HCT116 (cell line): ENCODE measurements at regions not wholly inside any gene's neighbourhood (a gene's known extent, or its start where the extent isn't known, plus 50 kb on each side); places are given as distances from the start of the nearest gene placed in this dataset.

Experiments used
- ATAC-seq: fragments of 200-7000 bp; cut with Tn5 transposase; 2 replicates; pipeline ENCODE4 v1.9.1; 2020; ENCODE audit warnings: mild to moderate bottlenecking, moderate library complexity
- BruUV-seq: library from RNA; stranded (reverse); fragments of 400-500 nt; replicated peaks from 2 replicates; lab custom pipeline; 2021; lab: Mats Ljungman, UMichigan
- CTCF ChIA-PET: fragments of 300-600 bp; sonication (Branson Sonifier 250); formaldehyde crosslinking; loops from one replicate; lab custom pipeline; 2021; ENCODE audit warnings: antibody characterized with exemption; lab: Charles Lee
- POLR2A ChIA-PET: fragments of 300-600, 350-600 bp; sonication (Branson Sonifier 250); formaldehyde crosslinking; loops from one replicate; lab custom pipeline; 2021; ENCODE audit warnings: antibody characterized with exemption; lab: Charles Lee
- RAD21 ChIA-PET, 2 experiments: fragments of 300-600 bp; sonication (Branson Sonifier 250); formaldehyde crosslinking; loops; one replicate each; lab custom pipeline; 2023; ENCODE audit warnings: low total read pairs in 2 of 2; ENCODE audit not compliant: uncharacterized antibody in 2 of 2, unreplicated experiment in 2 of 2, low non-redundant PET in 1 of 2; lab: Charles Lee
- DNase-seq: peaks from one replicate; pipeline ENCODE4 v3.0.0-alpha.2; 2010; ENCODE audit warnings: low read depth, low spot score
- H2AFZ ChIP-seq: fragments of 200-600 bp; shearing (Covaris generic), sonication (generic); 2 replicates; pipeline ENCODE4 v1.6.1; 2017; ENCODE audit warnings: low read depth, mixed run types, mixed read lengths, antibody characterized with exemption, low read length; ENCODE audit not compliant: poor library complexity, severe bottlenecking
- H3K27ac ChIP-seq: 2 replicates; pipeline ENCODE4 v1.5.1; 2012; ENCODE audit warnings: low read depth, low read length
- H3K27me3 ChIP-seq: fragments of 200-600 bp; sonication (generic); 2 replicates; pipeline ENCODE4 v1.6.1; 2016; ENCODE audit warnings: mixed run types, low read length, mixed read lengths; ENCODE audit not compliant: insufficient read depth
- H3K36me3 ChIP-seq, 2 experiments: fragments of 200-500 bp in 1 of 2; fragments of 200-600 bp in 1 of 2; sonication (Bioruptor generic) in 1 of 2; sonication (generic) in 1 of 2; 2 replicates each; pipeline versions ENCODE4 v1.5.1 to v1.6.1; 2014 to 2016; ENCODE audit warnings: low read length in 2 of 2, inconsistent platforms in 1 of 2, mixed read lengths in 1 of 2, mixed run types in 1 of 2; ENCODE audit not compliant: insufficient read depth in 2 of 2, control insufficient read depth in 1 of 2
- H3K4me1 ChIP-seq, 2 experiments: fragments of 200-600 bp in 1 of 2; sonication (generic) in 1 of 2; 2 replicates each; pipeline versions ENCODE4 v1.5.1 to v1.6.1; 2012 to 2017; ENCODE audit warnings: low read length in 2 of 2, inconsistent platforms in 1 of 2, mild to moderate bottlenecking in 1 of 2, mixed read lengths in 1 of 2, mixed run types in 1 of 2, moderate library complexity in 1 of 2; ENCODE audit not compliant: insufficient read depth in 2 of 2, control insufficient read depth in 1 of 2
- H3K4me2 ChIP-seq: fragments of 200-600 bp; sonication (generic); 2 replicates; pipeline ENCODE4 v1.6.1; 2017; ENCODE audit warnings: mixed run types, low read length, mixed read lengths
- H3K4me3 ChIP-seq, 2 experiments: fragments of 200-600 bp in 1 of 2; sonication (generic) in 1 of 2; replicated peaks in 1 of 2; 2 replicates each; pipeline ENCODE4 v1.5.1; 2011 to 2016; ENCODE audit warnings: low read length in 2 of 2, control low read depth in 1 of 2, low read depth in 1 of 2, mild to moderate bottlenecking in 1 of 2, mixed read lengths in 1 of 2, mixed run types in 1 of 2
- H3K79me2 ChIP-seq: fragments of 200-600 bp; sonication (generic); 2 replicates; pipeline ENCODE4 v1.6.1; 2017; ENCODE audit warnings: mild to moderate bottlenecking, mixed run types, low read length, moderate library complexity, mixed read lengths; ENCODE audit not compliant: insufficient read depth
- H3K9ac ChIP-seq: fragments of 200-600 bp; sonication (generic); 2 replicates; pipeline ENCODE4 v1.6.1; 2016; ENCODE audit warnings: low read length, mixed read lengths
- H3K9me2 ChIP-seq: fragments of 200-600 bp; sonication (generic), shearing (Covaris generic); 2 replicates; pipeline ENCODE4 v1.6.1; 2017; ENCODE audit warnings: mixed run types, mild to moderate bottlenecking, moderate library complexity; ENCODE audit not compliant: insufficient read depth
- H3K9me3 ChIP-seq, 2 experiments: fragments of 200-500 bp in 1 of 2; fragments of 200-600 bp in 1 of 2; sonication (Bioruptor generic) in 1 of 2; sonication (generic) in 1 of 2; 2 replicates each; pipeline ENCODE4 v1.6.1; 2014 to 2017; ENCODE audit warnings: low read length in 2 of 2, mixed read lengths in 2 of 2, inconsistent platforms in 1 of 2, low read depth in 1 of 2, mild to moderate bottlenecking in 1 of 2, mixed run types in 1 of 2, moderate library complexity in 1 of 2; ENCODE audit not compliant: control insufficient read depth in 1 of 2, insufficient read depth in 1 of 2
- H4K20me1 ChIP-seq: fragments of 200-600 bp; sonication (generic), shearing (Covaris generic); 2 replicates; pipeline ENCODE4 v1.6.1; 2017; ENCODE audit warnings: mixed run types, mild to moderate bottlenecking, moderate library complexity; ENCODE audit not compliant: insufficient read depth
- CEBPB ChIP-seq: IDR thresholded peaks from 2 replicates; pipeline ENCODE4 v1.6.1; 2012; ENCODE audit warnings: low read depth
- EZH2 ChIP-seq: fragments of 200-600 bp; sonication (generic); IDR thresholded peaks from 2 replicates; pipeline ENCODE4 v1.6.1; 2017; ENCODE audit warnings: antibody characterized with exemption, mixed run types
- EZH2phosphoT487 ChIP-seq: fragments of 200-600 bp; IDR thresholded peaks from 2 replicates; pipeline ENCODE4 v1.6.1; 2018; ENCODE audit warnings: antibody characterized with exemption, borderline replicate concordance
- POLR2A ChIP-seq: IDR thresholded peaks from 2 replicates; pipeline ENCODE4 v1.7.0; 2011; ENCODE audit warnings: borderline replicate concordance; ENCODE audit not compliant: insufficient read depth, insufficient read length; ENCODE audit errors: extremely low read depth
- POLR2AphosphoS5 ChIP-seq: IDR thresholded peaks from 2 replicates; pipeline ENCODE4 v1.6.1; 2011; ENCODE audit warnings: mild to moderate bottlenecking, low read depth, low read length, moderate library complexity
- SIN3A ChIP-seq: IDR thresholded peaks from 2 replicates; pipeline ENCODE4 v1.6.1; 2012; ENCODE audit warnings: low read depth
- SP1 ChIP-seq: IDR thresholded peaks from 2 replicates; pipeline ENCODE4 v1.6.1; 2012; ENCODE audit warnings: low read depth
- TCF7L2 ChIP-seq: IDR thresholded peaks from 2 replicates; pipeline ENCODE4 v1.7.0; 2011; ENCODE audit warnings: borderline replicate concordance, inconsistent platforms; ENCODE audit not compliant: insufficient read depth, insufficient read length; ENCODE audit errors: extremely low read depth
- YY1 ChIP-seq: IDR thresholded peaks from 2 replicates; pipeline ENCODE4 v1.6.1; 2011; ENCODE audit warnings: low read length, low read depth, moderate library complexity, mild to moderate bottlenecking; ENCODE audit not compliant: insufficient replicate concordance; ENCODE audit errors: extremely low read depth
- ZFX ChIP-seq: fragments of 450-650 bp; IDR thresholded peaks from 2 replicates; pipeline ENCODE4 v1.6.1; 2017
- intact Hi-C: fragments of 100-400 bp; cut with micrococcal nuclease; formaldehyde crosslinking; loops from 2 replicates; pipeline ENCODE4 v1.10.0; 2022
- TF ChIP-seq, protein P1 (sequence below): IDR thresholded peaks from 2 replicates; pipeline ENCODE4 v1.6.1; 2012

DNA sequence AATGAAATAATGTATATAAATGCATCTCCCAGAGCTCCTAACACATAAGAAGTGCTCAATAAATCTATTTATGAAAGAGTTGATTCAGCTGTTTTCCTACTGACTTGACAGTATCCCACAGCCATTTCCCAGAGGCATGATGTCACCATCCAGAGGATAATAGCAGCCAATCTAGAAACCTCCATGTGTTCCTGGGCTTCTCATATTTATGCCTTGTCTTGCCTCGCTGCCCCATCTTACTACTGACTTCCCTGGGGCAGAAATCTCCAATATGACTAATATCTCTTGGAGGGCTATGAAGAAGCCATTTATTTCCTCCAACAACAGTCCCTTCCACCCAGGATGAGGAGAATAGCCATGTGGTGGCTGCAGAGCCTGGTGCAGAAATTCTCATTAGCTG is 115.4 kb upstream of the NAV2 start:
- H3K79me2 ChIP-seq = no peaks in the 10 kb centered on the region
- CTCF ChIA-PET = no interaction called here
- intact Hi-C loops = no loop called here
- no peak overlapping the region for H3K4me2 ChIP-seq
- no peaks in the 10 kb centered on the region for H4K20me1 ChIP-seq
- peaks cover 0 to 6% of the 10 kb centered on the region in 2 experiments; a peak in 1 of 4 replicates for H3K4me1 ChIP-seq
- DNase-seq = no peak
- H3K36me3 ChIP-seq = no peaks in the 10 kb centered on the region
- peaks cover 27% of the 10 kb centered on the region for H3K27me3 ChIP-seq
- no TSS peak for BruUV-seq
- TF ChIP-seq ZFX (no peak), YY1 (no peak), TCF7L2 (no peak), EZH2 (no peak), CEBPB (no peak), POLR2A (no peak), EZH2phosphoT487 (no peak), SP1 (no peak), POLR2AphosphoS5 (no peak), SIN3A (no peak)
- TF ChIP-seq, protein P1, sequence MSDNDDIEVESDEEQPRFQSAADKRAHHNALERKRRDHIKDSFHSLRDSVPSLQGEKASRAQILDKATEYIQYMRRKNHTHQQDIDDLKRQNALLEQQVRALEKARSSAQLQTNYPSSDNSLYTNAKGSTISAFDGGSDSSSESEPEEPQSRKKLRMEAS = no peak
- H3K9me3 ChIP-seq = no peaks in the 10 kb centered on the region
- H3K9me2 ChIP-seq = no peaks in the 10 kb centered on the region
- no peak overlapping the region for H2AFZ ChIP-seq
- H3K9ac ChIP-seq = no peak overlapping the region
- ATAC-seq = no peak
- no peak overlapping the region for H3K4me3 ChIP-seq
- RAD21 ChIA-PET = no interaction called here
- POLR2A ChIA-PET = no interaction called here
- no peak overlapping the region for H3K27ac ChIP-seq
